SK-N-SH (cell line): ENCODE measurements at regions not wholly inside any gene's neighbourhood (a gene's known extent, or its start where the extent isn't known, plus 50 kb on each side); places are given as distances from the start of the nearest gene placed in this dataset.
A peak's percentile ranks its signal among the peaks of the same experiment; 100 is the strongest.

Source experiments
- CTCF ChIA-PET: fragments of 300-600, 350-600 bp; formaldehyde crosslinking; extraction: SDS; loops from one replicate; lab custom pipeline; 2021; lab: Yijun Ruan, JAX
- POLR2A ChIA-PET: fragments of 350-600 bp; sonication (Branson Sonifier 250); formaldehyde crosslinking; extraction: SDS; loops from one replicate; lab custom pipeline; 2020; ENCODE audit warnings: antibody characterized with exemption, inconsistent platforms; lab: Yijun Ruan, JAX
- DNase-seq: peaks from one replicate; pipeline ENCODE4 v3.0.0; 2012
- H2AFZ ChIP-seq: fragments of 200-600 bp; sonication (generic); 2 replicates; pipeline ENCODE4 v1.8.1; 2016; ENCODE audit warnings: antibody characterized with exemption, mild to moderate bottlenecking, low read depth
- H3F3A ChIP-seq: fragments of 200-600 bp; sonication (generic); replicated peaks from 2 replicates; pipeline ENCODE3; 2016; ENCODE audit warnings: antibody characterized with exemption, mild to moderate bottlenecking; ENCODE audit not compliant: insufficient read depth
- H3K27ac ChIP-seq, 2 experiments: fragments of 200-500 bp in 1 of 2; fragments of 200-600 bp in 1 of 2; sonication (Bioruptor generic) in 1 of 2; sonication (generic), shearing (Covaris generic) in 1 of 2; 2 replicates each; pipeline versions ENCODE4 v1.5.1 to v1.6.1; 2014 to 2016; ENCODE audit warnings: low read depth in 2 of 2, inconsistent platforms in 1 of 2, low read length in 1 of 2, mild to moderate bottlenecking in 1 of 2, mixed read lengths in 1 of 2
- H3K27me3 ChIP-seq: fragments of 200-600 bp; sonication (generic), shearing (Covaris generic); 2 replicates; pipeline ENCODE4 v1.6.1; 2016; ENCODE audit warnings: mixed run types; ENCODE audit not compliant: insufficient read depth
- H3K36me3 ChIP-seq, 2 experiments: fragments of 200-500 bp in 1 of 2; fragments of 200-600 bp in 1 of 2; sonication (Bioruptor generic) in 1 of 2; sonication (generic) in 1 of 2; replicated peaks in 1 of 2; 2 replicates each; pipeline versions ENCODE3 to v1.5.1; 2014 to 2016; ENCODE audit warnings: low read length in 1 of 2, mild to moderate bottlenecking in 1 of 2; ENCODE audit not compliant: insufficient read depth in 2 of 2, control insufficient read depth in 1 of 2
- H3K4me1 ChIP-seq, 2 experiments: fragments of 200-500 bp in 1 of 2; fragments of 200-600 bp in 1 of 2; sonication (Bioruptor generic) in 1 of 2; sonication (generic), shearing (Covaris generic) in 1 of 2; 2 replicates each; pipeline versions ENCODE4 v1.5.1 to v1.6.1; 2014 to 2016; ENCODE audit warnings: low read depth in 1 of 2, low read length in 1 of 2, mixed run types in 1 of 2; ENCODE audit not compliant: insufficient read depth in 2 of 2, control insufficient read depth in 1 of 2
- H3K4me2 ChIP-seq: fragments of 200-600 bp; sonication (generic), shearing (Covaris generic); 2 replicates; pipeline ENCODE4 v1.6.1; 2017; ENCODE audit warnings: mixed run types
- H3K4me3 ChIP-seq, 2 experiments: fragments of 200-500 bp in 1 of 2; fragments of 200-600 bp in 1 of 2; sonication (Bioruptor generic) in 1 of 2; sonication (generic), shearing (Covaris generic) in 1 of 2; 2 replicates each; pipeline versions ENCODE4 v1.5.1 to v1.8.1; 2014 to 2016; ENCODE audit warnings: low read depth in 2 of 2, inconsistent platforms in 1 of 2, low read length in 1 of 2, mild to moderate bottlenecking in 1 of 2, mixed read lengths in 1 of 2, moderate library complexity in 1 of 2
- H3K79me2 ChIP-seq: fragments of 200-600 bp; sonication (generic); 2 replicates; pipeline ENCODE4 v1.8.1; 2017; ENCODE audit warnings: mild to moderate bottlenecking; ENCODE audit not compliant: insufficient read depth
- H3K9ac ChIP-seq: fragments of 200-600 bp; sonication (generic); 2 replicates; pipeline ENCODE4 v1.6.1; 2017; ENCODE audit warnings: mixed run types
- H3K9me2 ChIP-seq: fragments of 200-600 bp; sonication (generic); 2 replicates; pipeline ENCODE4 v1.6.1; 2017; ENCODE audit warnings: mixed run types
- H3K9me3 ChIP-seq: fragments of 200-600 bp; sonication (generic); 2 replicates; pipeline ENCODE4 v1.6.1; 2017; ENCODE audit warnings: mixed run types, mild to moderate bottlenecking, moderate library complexity
- H4K20me1 ChIP-seq: fragments of 200-600 bp; sonication (generic); 2 replicates; pipeline ENCODE4 v1.6.1; 2017; ENCODE audit warnings: mild to moderate bottlenecking, mixed run types; ENCODE audit not compliant: insufficient read depth
- CHD2 ChIP-seq: fragments of 150-350 bp; IDR thresholded peaks from 2 replicates; pipeline ENCODE4 v1.6.1; 2018; ENCODE audit warnings: low read length; ENCODE audit not compliant: partially characterized antibody
- EP300 ChIP-seq, 2 experiments: IDR thresholded peaks; 2 replicates each; pipeline versions ENCODE4 v1.4.0 to v1.6.1; 2012; ENCODE audit warnings: borderline replicate concordance in 1 of 2, low read depth in 1 of 2, low read length in 1 of 2
- EZH2phosphoT487 ChIP-seq: fragments of 200-600 bp; sonication (generic); IDR thresholded peaks from 2 replicates; pipeline ENCODE4 v1.6.1; 2017; ENCODE audit warnings: low read depth, mixed run types, mild to moderate bottlenecking, antibody characterized with exemption, moderate library complexity, borderline replicate concordance
- FOXJ3 ChIP-seq: sonication (generic); formaldehyde crosslinking; IDR thresholded peaks from 2 replicates; pipeline ENCODE4 v1.5.1; 2020; ENCODE audit warnings: mild to moderate bottlenecking, missing genetic modification reagents
- GABPA ChIP-seq: IDR thresholded peaks from 2 replicates; pipeline ENCODE4 v1.4.0; 2012; ENCODE audit warnings: low read depth, mild to moderate bottlenecking
- GATA2 ChIP-seq: sonication (generic); formaldehyde crosslinking; IDR thresholded peaks from 2 replicates; pipeline ENCODE4 v1.5.0; 2020; ENCODE audit warnings: mild to moderate bottlenecking, missing genetic modification reagents
- MXI1 ChIP-seq: IDR thresholded peaks from 2 replicates; pipeline ENCODE4 v1.6.1; 2012; ENCODE audit warnings: mild to moderate bottlenecking, low read depth, low read length, improper control_type of control experiment
- NFIC ChIP-seq: IDR thresholded peaks from 2 replicates; pipeline ENCODE4 v1.4.0; 2012; ENCODE audit warnings: borderline replicate concordance
- NRF1 ChIP-seq: IDR thresholded peaks from 2 replicates; pipeline ENCODE4 v1.6.1; 2012; ENCODE audit warnings: low read depth, mild to moderate bottlenecking, low read length
- POLR2AphosphoS5 ChIP-seq: IDR thresholded peaks from 2 replicates; pipeline ENCODE4 v1.6.1; 2012; ENCODE audit warnings: low read depth, low read length
- RAD21 ChIP-seq: IDR thresholded peaks from 2 replicates; pipeline ENCODE4 v1.6.1; 2012; ENCODE audit warnings: mild to moderate bottlenecking, low read length
- RCOR1 ChIP-seq: fragments of 150-350 bp; IDR thresholded peaks from 2 replicates; pipeline ENCODE4 v1.6.1; 2017; ENCODE audit warnings: antibody characterized with exemption, low read length
- SIN3A ChIP-seq: IDR thresholded peaks from 2 replicates; pipeline ENCODE4 v1.6.1; 2012; ENCODE audit warnings: low read depth, mild to moderate bottlenecking, low read length, moderate library complexity, borderline replicate concordance
- TCF12 ChIP-seq: IDR thresholded peaks from 2 replicates; pipeline ENCODE4 v1.4.0; 2012
- YY1 ChIP-seq: IDR thresholded peaks from 2 replicates; pipeline ENCODE4 v1.4.0; 2012; ENCODE audit warnings: low read depth, mild to moderate bottlenecking
- WGBS: methylation state at CpG from one replicate; pipeline ENCODE4 v1.1.6; 2017; ENCODE audit warnings: low lambda C conversion rate; 5-methylcytosine and 5-hydroxymethylcytosine counted together
- TF ChIP-seq, protein P1 (sequence below): IDR thresholded peaks from 2 replicates; pipeline ENCODE4 v1.4.0; 2012; ENCODE audit warnings: low read depth
- TF ChIP-seq, protein P2 (sequence below): IDR thresholded peaks from 2 replicates; pipeline ENCODE4 v1.4.0; 2012; ENCODE audit warnings: low read depth, borderline replicate concordance
- TF ChIP-seq, protein P3 (sequence below): IDR thresholded peaks from 2 replicates; pipeline ENCODE4; 2012

DNA sequence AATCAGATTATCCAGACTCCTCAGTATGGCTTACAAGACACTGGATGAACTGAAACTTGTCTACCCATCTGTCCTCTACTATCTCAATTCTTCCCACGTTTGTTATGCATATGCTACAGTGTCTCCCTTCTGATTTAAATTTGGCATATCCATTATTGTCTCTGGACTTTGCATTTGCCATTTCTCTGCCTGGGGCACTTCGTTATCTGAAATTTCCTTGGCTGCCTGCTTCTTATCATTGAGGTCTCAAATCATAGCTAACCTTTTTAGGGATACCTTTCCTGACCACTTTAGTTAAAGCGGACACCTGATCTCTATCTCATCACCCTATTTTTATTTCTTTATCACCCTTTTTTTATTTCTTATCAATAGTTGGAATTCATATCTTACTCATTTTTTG is 853.4 kb downstream of the KCNJ2 start:
- Histone ChIP-seq H3K27me3 (no peaks in the 10 kb centered on the region), H3K9ac (no peak overlapping the region), H3K4me1 (peaks cover 0 to 18% of the 10 kb centered on the region in 2 experiments; a peak in 2 of 4 replicates), H3K27ac (peak overlapping the region in 1 of 2 experiments; percentile 78; a peak in 1 of 4 replicates), H3K4me2 (no peak overlapping the region), H4K20me1 (no peaks in the 10 kb centered on the region), H3F3A (no peaks in the 10 kb centered on the region), H2AFZ (no peak overlapping the region), H3K9me3 (no peaks in the 10 kb centered on the region), H3K4me3 (no peak overlapping the region), H3K79me2 (no peaks in the 10 kb centered on the region), H3K9me2 (0 out of 2 replicates have a peak, but pooled peaks cover 2% of the 10 kb centered on the region), H3K36me3 (no peaks in the 10 kb centered on the region)
- WGBS = 28% methylated on average over 3 of the region's 3 CpGs
- peak; percentile 50 for DNase-seq
- CTCF ChIA-PET = interaction anchor here (0.8 to 1.5 kb wide), 4 partner anchors 15 to 256 kb away, joined by 3 to 4 read pairs (median 4); no protein-coding TSS in a partner anchor
- POLR2A ChIA-PET = no interaction called here
- no peak for TF ChIP-seq NFIC
- TF ChIP-seq YY1 = no peak
- peak; percentile 95 for TF ChIP-seq RCOR1
- peak; percentile 32 for TF ChIP-seq TCF12
- TF ChIP-seq EP300 (IDR thresholded peaks at IDR 0.05; ENCODE audit: borderline replicate concordance in 1 of 2, low read depth in 1 of 2, low read length in 1 of 2) = peak in 1 of 2 experiments; percentile 91; a peak in 2 of 4 replicates
- TF ChIP-seq, protein P1, sequence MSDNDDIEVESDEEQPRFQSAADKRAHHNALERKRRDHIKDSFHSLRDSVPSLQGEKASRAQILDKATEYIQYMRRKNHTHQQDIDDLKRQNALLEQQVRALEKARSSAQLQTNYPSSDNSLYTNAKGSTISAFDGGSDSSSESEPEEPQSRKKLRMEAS = no peak
- no peak for TF ChIP-seq EZH2phosphoT487
- no peak for TF ChIP-seq GABPA
- peak; percentile 90 for TF ChIP-seq CHD2
- TF ChIP-seq FOXJ3 (CRISPR knock-in tag) = peak; percentile 69; the same call in 1 of the 2 replicates
- peak; percentile 97 for TF ChIP-seq GATA2

DNA sequence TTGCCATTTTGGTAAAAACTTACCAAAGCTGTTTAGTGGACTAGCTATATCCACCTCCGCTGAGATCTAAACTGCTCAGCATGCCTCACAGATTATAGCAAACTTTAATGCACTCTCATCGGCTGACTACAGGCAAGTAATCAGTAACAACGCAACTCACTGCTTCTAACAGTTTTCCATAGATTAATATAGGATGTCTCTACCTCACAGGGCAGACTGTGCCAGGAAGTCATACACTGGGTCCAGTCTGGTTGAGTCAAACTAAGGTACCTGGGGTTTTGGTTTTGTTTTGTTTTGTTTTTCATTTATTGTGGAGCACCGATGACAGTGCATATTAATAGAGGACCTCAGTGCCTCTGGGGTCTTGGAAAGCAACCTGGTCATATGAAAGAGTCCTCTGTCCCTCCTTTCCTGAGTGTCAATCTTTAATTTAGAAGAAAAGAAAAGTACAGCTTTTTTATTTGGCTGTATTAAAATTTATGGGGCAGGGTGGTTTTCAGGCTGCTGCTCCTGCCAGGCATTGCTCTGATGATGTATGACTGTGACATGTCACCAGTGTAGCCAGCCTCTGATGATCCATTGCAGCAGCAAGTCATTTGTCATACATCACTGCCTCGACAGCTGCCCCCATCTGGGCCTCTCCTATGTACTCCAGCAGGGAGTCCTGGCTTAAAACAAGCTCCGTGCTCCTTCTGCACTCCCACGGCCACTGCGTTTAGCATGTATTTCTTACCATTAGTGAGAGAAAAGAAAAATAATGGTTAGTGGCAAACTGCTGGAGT is 854.1 kb downstream of the KCNJ2 start:
- Histone ChIP-seq H3K4me3 (peak overlapping the region in 1 of 2 experiments; percentile 4; a peak in 1 of 4 replicates), H4K20me1 (no peaks in the 10 kb centered on the region), H3K4me1 (peaks cover 0 to 18% of the 10 kb centered on the region in 2 experiments; a peak in 2 of 4 replicates), H3K9ac (no peak overlapping the region), H3K27me3 (no peaks in the 10 kb centered on the region), H3K79me2 (no peaks in the 10 kb centered on the region), H3F3A (no peaks in the 10 kb centered on the region), H3K9me2 (0 out of 2 replicates have a peak, but pooled peaks cover 2% of the 10 kb centered on the region), H3K27ac (peak overlapping the region in 1 of 2 experiments; percentile 78; a peak in 2 of 4 replicates), H3K9me3 (no peaks in the 10 kb centered on the region), H3K4me2 (no peak overlapping the region), H3K36me3 (no peaks in the 10 kb centered on the region), H2AFZ (no peak overlapping the region)
- TF ChIP-seq EP300 (IDR thresholded peaks at IDR 0.05; ENCODE audit: borderline replicate concordance in 1 of 2, low read depth in 1 of 2, low read length in 1 of 2) (peak in 1 of 2 experiments; percentile 94; a peak in 2 of 4 replicates), RCOR1 (peak; percentile 60; the same call in 1 of the 2 replicates), FOXJ3 (CRISPR knock-in tag) (no peak), MXI1 (peak; percentile 20; the same call in 1 of the 2 replicates), SIN3A (no peak), TCF12 (peak; percentile 36; the same call in 1 of the 2 replicates), RAD21 (peak; percentile 33), CHD2 (peak; percentile 62), NRF1 (no peak), GATA2 (peak; percentile 74), POLR2AphosphoS5 (no peak)
- TF ChIP-seq, protein P2, sequence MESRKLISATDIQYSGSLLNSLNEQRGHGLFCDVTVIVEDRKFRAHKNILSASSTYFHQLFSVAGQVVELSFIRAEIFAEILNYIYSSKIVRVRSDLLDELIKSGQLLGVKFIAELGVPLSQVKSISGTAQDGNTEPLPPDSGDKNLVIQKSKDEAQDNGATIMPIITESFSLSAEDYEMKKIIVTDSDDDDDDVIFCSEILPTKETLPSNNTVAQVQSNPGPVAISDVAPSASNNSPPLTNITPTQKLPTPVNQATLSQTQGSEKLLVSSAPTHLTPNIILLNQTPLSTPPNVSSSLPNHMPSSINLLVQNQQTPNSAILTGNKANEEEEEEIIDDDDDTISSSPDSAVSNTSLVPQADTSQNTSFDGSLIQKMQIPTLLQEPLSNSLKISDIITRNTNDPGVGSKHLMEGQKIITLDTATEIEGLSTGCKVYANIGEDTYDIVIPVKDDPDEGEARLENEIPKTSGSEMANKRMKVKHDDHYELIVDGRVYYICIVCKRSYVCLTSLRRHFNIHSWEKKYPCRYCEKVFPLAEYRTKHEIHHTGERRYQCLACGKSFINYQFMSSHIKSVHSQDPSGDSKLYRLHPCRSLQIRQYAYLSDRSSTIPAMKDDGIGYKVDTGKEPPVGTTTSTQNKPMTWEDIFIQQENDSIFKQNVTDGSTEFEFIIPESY = no peak
- TF ChIP-seq, protein P3, sequence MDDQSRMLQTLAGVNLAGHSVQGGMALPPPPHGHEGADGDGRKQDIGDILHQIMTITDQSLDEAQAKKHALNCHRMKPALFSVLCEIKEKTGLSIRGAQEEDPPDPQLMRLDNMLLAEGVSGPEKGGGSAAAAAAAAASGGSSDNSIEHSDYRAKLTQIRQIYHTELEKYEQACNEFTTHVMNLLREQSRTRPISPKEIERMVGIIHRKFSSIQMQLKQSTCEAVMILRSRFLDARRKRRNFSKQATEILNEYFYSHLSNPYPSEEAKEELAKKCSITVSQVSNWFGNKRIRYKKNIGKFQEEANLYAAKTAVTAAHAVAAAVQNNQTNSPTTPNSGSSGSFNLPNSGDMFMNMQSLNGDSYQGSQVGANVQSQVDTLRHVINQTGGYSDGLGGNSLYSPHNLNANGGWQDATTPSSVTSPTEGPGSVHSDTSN = peak; percentile 67
- 14% methylated on average over 8 of the region's 8 CpGs for WGBS
- ChIA-PET CTCF (interaction anchor here (0.8 to 1.5 kb wide), 5 partner anchors 16 to 257 kb away, joined by 3 to 4 read pairs (median 3); no protein-coding TSS in a partner anchor), POLR2A (no interaction called here)
- DNase-seq = peak; percentile 68
